GM19455 (cell line): ENCODE measurements at regions not wholly inside any gene's neighbourhood (a gene's known extent, or its start where the extent isn't known, plus 50 kb on each side); places are given as distances from the start of the nearest gene placed in this dataset.

Source experiments
- ATAC-seq: cut with Tn5 transposase; IDR thresholded peaks from one replicate; pipeline ENCODE4 v1.9.1; 2021; ENCODE audit not compliant: unreplicated experiment

DNA sequence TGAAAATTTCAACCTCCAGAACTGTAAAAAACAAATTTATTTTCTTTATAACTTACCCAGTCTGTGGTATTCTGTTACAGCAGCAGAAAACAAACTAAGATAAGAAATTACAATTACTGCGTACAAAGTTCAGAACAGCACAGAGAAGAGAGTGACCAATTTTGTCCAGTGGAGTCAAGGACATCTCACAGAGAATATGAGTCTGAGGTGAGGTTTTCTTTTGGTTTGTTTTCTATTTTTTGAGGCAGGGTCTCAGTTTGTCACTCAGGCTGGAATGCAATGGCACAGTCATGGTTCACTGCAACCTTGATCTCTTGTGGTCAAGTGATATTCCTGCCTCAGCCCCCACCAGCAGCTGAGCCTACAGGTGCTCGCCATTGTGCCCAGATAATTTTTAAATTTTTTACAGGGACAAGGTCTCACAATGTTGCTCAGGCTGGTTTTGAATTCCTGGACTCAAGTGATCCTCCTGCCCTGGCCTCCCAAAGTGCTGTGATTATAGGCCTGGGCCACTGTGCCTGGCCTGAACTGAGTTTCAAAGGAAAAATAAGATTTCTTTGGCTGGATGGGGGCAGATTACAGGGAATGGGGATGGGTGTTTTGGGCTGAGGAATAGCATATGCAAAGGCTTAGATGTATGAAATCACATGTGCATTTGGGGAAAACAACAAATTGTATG is 201.1 kb upstream of the USP24 start:
- ATAC-seq, result no peak

DNA sequence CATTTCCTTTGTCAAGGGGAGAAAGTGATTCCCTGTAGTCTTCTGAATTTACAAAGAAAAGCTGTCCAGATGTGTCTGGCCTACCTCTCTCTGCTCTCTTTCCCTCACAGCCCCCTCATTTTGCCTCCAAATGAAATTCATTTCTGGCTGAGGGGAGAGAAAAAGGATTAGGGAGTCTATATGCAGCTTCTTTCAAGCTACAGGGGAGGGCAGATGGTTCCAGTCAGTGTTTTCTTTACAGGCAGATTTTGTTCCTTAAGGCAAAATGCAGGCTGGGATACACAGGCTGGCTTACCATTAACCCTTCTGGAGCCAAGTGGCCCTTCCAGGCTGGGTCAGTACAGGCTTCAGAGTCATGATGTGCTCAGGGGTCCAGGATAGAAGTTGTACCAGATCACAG is 198.1 kb upstream of the USP24 start:
- ATAC-seq, result no peak

DNA sequence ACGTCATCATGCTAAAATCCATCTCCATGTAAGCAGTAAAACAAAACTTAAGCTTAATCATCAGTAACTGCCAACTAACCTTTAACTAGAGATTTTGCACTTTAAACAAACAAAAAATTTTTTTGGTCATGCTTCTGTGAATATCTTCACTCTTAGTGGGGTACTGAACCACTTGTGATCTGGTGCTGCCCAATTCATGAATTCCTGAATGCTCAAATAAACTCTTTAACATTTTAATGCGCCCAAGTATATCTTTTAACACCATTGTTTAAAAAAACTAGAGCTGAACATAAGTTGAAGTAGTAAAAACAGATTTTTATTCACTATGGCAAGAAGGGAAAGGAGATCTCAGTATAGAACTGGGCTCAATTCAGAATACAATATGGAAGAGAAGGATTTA is 196.9 kb upstream of the USP24 start:
- ATAC-seq, result no peak

DNA sequence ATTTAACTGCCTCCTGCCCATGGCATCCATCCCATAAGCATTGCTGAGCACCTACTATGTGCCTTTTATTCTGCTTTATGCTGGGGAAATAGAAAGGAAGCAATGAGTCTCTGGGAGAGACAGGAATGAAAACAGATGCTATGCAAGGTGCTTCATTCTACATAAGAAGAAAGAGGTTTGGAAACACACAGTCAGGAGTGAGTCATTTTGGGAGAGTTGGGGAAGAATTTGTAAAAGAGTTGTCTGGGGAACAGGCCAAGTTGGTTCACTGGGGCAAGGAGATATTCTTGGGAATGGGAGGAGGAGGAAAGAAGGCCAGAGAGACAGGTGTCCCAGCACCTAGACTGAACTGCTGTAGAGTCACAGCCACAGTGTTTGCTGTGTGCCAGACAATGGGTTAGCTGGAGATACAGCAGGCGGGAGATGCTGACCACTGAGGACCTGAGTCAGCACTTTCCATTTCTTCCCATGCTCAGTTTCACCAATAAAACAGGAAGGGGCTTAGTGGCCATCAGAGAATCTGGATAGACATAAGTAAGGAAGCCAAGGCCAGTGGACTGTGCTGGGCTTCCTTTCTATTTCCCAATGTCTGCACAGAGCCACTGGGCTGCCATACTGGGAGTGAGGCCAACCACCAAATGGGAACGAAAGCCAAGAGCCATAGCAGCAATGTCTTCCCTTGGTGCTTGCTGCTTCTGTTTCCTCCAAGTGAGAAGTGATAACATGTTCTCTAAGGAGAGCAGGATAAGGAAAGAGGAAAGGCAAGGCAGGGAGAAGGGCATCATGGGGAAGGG is 187.7 kb upstream of the USP24 start:
- no peak for ATAC-seq

DNA sequence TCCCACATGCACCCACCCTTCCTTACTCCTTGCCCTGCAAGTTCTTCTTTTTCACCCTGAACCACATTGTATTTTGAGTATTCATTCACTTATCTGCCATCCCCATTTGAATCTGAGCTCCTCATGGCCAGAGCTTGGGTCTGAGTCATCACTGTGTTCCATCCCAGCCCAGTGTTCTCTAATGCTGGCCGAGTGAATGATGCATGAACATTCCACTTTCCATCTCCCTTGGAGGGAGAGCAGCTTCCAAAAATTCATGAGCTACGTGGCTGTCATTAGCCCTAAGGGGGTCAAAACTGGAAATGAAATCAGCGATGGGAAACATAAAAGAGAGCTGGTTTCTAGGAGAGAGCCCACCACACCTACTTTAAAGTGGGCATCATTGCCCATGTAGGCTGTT is 187.0 kb upstream of the USP24 start:
- no peak for ATAC-seq

DNA sequence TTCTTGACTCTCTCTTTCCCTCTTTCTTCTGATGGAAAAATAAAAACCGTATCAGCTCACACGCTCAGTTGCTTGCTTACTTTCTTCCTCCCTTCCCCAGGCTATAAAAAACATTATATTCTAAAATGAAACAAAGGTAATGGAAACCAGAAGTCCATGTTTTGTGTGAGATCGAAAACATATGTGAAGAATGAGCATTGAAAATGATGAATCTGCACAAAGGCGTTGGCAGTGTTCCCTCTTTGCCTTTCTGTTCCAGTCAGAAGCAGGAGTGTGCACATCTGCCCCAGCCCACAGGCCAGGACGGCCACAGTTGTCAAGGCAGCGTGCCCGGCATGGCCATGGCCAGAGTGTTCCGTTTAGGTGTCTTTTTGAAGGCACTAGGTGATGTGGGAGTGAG is 185.3 kb upstream of the USP24 start:
- no peak for ATAC-seq

DNA sequence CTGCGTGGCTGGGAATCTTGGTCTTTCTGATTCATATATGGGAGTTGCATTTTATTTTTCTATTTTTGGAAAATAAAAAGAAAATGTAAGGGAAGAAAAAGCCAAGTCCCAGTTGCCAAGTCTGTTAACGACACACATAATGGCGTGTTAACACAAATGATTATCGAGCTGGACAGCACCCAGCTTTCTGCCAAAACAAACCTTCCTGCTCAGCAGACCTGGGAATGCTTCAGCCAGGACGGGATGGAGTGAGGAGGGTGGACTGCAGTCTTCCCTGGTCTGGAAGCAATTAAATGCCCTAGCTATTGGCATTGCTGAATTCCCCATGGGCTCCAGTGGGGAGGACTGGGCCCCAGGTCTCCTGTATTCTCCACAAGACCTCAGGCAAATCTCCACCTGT is 184.2 kb upstream of the USP24 start:
- no peak for ATAC-seq

DNA sequence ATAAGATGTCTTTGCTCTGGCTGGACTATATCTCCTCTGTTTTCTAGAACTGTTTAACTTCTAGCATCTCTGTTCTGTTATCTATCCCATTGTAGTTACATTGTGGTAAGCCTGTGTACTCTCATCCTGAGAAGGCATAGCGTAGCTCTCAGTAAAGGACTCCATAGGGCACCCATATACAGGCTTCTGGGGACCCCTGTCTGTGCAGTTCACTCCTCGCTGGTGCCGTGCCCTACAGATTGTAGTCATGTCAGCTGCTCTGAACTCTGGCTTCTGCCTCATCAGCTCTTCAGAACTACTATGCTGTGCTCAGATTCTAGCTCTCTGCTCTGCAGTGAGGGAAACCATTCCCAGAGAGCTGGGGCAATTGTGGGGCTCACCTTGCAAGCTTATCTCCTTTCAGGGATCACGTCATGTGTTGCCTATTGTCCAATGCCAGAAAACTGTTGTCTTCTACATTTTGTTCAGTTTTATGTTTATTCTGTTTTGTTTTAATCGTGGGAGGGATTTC is 181.3 kb upstream of the USP24 start:
- ATAC-seq, result no peak

DNA sequence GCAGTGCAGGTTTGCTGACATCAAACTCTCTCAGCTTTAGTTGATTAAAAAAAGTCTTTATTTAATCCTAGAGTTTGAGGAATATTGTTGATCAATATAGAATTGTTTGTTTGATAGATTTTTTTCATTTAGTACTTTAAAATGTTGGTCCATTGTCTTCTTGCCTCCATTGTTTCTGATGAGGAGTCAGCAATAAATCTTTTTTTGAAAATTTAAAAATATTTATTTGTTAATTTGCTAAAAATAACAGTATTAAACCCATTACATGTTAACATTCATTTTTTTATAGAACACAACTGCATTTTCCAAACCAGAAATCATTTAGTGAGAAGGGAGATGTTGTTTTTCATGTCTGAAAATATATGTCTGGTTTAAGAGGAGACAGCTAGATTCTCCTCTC is 173.8 kb upstream of the USP24 start:
- ATAC-seq, result no peak

DNA sequence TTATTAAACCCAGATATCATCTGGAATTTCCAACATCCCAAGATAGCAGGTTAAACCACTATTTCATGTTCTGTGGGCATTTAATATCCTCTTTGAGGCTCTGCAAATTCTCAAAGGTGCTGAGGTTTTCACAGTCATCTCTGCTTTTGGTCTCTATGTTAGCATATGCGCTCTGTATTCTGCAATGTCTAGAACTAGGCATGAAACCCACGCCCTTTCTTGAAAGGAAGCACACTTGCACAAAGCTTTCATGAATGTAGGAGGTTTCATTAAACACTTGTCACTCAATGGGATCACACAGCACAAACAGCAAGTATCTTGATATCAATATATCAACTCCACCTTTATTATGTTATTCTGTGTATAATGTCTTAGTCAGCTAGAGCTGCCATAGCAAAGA is 172.0 kb upstream of the USP24 start:
- no peak for ATAC-seq

DNA sequence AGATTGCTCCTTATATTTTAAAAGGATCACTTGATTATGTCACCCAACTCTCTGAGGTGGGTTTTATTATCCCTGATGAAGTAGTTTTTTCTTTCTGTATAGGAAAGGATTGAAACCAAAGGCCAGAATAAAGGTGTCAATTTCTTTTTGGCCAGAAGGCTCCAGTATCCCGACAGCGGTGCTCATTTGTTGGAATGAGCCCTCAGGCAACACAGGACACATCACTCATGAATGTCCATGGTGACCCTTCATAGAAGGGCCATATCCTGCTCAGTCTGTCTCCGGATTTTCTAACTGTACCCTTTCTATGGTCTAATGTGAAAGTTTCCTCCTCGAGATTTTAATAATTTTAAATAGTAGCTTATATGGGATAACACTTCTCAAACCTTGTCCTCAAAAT is 171.3 kb upstream of the USP24 start:
- no peak for ATAC-seq

DNA sequence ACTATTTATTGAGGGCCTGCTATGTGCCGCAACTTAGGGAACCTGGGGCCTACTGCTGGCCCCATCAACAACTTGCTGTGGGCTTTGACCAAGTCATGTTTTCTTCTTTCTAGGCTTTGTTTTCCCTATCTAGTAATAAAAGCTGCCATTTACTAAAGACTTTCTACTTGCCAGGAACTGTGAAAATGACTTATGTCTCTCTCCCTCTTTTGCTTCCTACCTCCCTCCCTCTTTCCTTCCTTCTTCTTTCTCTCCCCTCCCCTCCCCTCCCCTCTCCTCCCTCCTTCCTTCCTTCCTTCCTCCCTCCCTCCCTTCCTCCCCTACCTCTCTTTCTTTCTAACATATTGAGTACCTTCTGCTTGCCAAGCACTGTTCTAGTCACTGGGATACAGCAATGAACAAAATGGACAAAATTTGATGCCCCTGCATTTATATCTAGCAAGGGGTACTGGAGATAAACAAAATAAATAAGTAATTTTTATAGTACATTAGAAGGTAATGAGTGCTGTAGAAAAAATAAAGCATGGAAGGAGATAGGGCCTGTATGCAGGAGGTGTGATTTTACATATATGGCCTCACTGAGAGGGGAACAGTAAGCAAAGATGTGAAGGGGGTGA is 170.3 kb upstream of the USP24 start:
- ATAC-seq, result no peak

DNA sequence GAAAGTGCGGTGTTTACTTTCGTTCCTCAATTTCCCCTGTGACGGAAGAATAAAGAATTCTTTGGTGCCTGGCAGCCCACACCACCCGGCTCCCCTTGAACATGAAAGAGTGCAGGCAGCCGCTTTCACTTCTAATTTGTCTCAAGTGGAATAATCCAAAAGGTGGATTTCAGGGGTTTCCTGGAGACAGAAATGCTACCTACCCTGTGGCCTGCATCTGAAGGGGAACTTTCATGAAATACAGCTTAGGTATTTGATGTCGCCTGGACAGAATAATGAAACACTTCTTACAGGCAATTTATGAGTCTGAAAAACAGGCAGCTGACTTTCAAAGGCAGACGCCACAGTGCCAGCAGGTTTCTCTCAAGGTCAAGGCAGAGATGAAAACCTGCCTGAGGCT is 169.5 kb upstream of the USP24 start:
- no peak for ATAC-seq

DNA sequence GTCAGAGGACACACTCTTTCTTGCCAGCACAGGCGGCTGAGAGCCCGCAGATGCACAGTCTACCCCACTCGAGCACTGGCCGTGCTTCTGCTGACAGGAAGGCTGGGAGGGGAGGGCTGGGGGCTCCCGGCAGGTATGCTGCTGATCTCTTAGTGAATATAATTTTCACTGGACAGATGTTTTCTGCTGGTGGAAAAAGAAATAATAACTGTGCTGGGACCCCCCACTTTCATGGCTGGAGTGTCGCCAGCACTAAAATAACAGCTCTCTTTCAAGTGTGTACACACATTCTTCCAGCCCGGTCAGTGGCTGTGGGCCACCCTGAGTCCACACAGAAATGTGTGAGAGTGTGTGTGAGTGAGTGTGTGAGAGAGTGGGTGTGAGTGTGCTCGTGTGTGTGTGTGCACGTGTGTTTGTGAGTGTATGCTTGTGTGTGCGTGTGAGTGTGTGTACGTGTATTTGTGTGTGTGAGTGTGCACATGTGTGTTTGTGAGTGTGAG is 167.7 kb upstream of the USP24 start:
- ATAC-seq, result no peak

DNA sequence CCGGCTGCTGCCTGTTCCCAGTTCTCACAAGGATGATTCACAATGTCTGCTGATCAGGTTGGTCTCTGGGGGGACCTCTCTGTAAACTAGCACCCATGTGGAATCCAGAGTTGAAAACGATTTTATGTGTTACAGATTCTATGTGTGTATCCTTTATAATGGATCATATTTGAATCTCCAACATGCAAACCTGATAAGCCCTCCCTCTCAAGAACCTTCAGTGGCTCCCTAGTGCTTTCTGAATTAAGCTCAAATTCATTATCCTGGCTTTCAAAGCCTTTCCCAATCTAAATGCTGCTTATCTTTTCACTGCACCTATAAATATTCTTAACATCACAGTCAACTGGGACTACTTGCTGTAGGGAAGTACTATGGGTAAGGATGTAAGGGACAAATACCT is 166.8 kb upstream of the USP24 start:
- no peak for ATAC-seq

DNA sequence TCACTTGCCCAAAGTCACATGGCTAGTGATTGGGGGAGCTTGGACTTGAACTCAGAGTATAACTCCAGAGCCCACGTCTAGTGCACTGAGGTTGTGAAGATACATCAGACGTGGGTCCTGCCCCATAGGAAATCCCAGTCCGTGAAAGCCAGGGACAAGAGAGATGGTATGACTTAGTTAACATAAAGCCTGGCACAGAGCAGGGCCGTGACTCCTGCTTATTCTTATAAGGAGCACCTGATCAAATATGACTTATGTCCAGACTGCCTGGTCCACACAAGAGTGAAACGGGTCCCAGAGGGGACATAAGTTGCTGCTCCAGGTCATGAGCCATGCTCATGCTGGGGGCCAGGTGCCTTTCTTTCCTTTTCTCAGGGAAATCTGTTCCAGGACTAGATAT is 166.3 kb upstream of the USP24 start:
- ATAC-seq, result no peak

DNA sequence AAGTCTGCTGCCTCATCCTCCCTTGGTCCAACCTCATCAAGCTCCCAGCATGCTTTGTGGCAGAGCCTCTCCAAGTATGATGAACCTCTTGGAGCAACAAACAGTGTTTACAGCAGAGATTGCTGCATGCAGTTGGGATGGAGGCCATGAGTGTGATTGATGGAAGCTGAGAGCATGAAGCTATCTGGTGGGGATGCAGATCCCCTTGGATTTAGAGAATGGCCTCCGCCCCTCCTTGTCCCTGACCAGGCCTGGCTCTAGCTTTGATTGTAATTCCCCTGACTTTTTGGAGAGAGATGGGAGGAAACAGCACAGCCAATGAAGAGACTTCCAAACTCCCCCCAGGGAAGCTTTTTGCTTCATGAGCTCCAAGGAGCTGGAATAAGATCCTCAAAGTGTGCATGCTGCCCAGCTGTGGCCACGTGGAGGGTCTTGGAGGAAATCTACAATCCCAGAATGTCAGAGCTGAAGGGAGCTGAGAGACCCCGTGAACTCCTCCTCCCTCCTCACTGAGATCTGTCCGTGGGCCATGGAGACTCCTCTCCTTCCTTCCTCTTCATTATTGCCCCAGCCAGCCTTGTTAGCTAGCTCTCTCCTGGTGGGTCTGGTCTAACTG is 165.3 kb upstream of the USP24 start:
- no peak for ATAC-seq

DNA sequence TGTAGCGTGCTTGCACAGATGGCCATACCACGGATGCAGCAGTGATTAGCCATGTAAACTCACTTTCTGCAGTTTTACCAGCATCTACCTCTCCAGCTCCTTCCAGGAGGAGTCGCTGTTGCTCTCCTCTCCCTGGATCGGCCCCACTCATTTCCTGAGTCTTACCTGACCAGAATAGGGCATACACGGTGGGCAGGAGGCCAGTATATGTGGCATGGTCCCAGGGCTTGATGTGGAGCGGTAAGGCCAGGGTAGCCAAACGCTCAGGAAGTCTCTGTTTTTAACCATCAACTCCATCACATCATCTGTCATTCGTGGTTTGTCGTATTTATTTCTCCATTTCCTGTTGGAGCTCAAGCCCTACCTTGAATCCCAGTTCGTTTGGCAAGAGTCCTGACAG is 163.4 kb upstream of the USP24 start:
- no peak for ATAC-seq

DNA sequence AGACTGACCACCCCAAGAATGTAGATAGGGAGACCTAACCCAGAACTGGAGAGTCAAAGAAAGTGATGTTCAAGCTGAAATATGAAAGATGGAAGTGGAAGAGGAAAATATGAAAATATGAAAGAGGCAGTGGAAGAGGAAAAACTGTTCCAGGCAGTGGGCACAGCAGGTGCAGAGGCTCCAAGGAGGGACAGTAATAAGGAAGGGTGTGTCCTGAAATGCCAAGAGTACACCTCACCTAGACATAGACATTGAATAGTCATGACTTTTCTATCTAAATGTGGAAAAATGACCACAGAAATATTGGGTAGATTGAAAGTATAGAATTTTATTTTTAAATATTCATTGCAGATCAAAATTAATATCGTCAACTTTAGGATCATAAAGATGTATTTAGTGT is 161.7 kb upstream of the USP24 start:
- ATAC-seq, result no peak

DNA sequence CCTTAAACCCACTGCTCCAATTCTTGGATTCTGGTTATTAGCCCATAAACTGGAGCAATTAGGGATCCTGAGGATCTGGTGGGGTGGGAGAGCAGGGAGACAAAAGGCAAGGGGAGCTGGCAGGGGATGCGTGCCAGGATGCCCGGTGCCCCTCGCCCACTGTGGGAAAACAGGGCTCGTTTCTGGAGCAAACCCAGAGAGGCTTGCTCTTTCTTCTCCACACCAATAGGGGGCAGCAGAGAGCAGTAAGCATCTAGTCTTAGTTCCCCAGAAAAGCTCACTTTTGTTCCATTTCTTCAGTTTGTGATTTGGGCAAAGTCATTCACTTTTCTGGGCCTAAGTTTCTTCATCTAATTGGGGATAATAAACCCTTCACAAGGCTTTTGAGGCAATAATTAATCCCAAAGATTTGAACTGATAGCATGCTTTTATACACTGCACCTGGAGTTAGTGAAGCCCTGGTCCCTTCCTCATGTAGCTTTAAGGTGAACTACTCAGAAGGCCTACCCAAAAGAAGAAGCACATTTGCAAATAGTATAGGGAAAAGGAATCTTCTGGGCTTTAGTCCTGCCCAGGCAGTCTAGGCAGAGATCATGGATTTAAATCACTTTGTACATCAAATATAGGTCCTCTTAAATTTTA is 160.6 kb upstream of the USP24 start:
- peak; percentile 76 for ATAC-seq
